ENCODE measurements at regions not wholly inside any gene's neighbourhood (a gene's known extent, or its start where the extent isn't known, plus 50 kb on each side); places are given as distances from the start of the nearest gene placed in this dataset.

DNA sequence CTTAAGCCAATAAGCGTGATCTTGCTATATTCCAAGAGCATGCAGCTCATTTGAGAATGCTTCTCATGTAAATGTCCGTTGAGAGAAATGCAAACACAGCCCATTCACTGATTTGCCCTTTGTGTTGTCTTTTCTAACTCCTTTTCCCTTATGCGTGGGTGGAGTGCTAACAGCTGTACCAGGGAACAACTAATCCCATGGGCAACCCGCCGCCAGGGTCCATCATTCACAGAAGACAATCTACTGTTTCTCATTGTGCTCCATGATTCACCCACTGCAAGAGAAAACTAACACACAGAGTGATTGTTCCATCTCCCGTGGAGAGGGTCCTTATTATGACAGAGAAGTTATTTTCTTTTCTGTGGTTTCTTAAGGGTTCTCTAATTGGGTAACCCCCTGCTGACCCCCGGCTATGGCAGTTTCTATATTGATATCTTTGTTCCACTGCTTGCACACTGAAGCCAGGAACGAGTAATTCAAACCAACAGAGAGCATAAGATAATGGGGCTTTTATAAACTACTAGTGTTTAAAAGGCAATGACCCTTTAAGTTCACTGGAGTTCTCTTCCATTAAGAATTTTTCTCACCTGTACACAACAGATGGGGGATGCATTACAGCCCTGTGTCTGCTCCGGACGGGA, 298.7 kb downstream of the BAMBI start:
- no peaks in the 10 kb centered on the region for H3K27me3 Mint-ChIP-seq
- no peak overlapping the region for H3K27ac Mint-ChIP-seq
- H3K36me3 Mint-ChIP-seq = no peaks in the 10 kb centered on the region
- no peaks in the 10 kb centered on the region for H3K4me1 Mint-ChIP-seq
- H3K9me3 Mint-ChIP-seq = no peaks in the 10 kb centered on the region
- ATAC-seq (ENCODE audit: low read depth) = no peak
- DNase-seq = no peak
- H3K4me3 Mint-ChIP-seq = no peak overlapping the region
- POLR2A ChIA-PET = no interaction called here

DNA sequence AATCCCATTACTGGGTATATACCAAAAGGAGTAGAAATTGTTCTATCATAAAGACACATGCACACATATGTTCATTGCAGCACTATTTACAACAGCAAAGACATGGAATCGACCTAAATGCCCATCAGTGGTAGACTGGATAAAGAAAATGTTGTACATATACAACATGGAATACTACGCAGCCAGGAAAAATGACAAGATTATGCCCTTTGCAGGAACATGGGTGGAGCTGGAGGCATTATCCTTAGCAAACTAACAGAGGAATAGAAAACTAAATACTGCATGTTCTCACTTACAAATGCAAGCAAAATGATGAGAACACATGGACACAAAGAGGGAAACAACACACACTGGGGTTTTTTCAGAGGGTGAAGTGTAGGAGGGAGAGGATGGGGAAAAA, 300.2 kb downstream of the BAMBI start:
- H3K4me3 Mint-ChIP-seq = no peak overlapping the region
- no peaks in the 10 kb centered on the region for H3K36me3 Mint-ChIP-seq
- no peak for DNase-seq
- no peak overlapping the region for H3K27ac Mint-ChIP-seq
- no peaks in the 10 kb centered on the region for H3K9me3 Mint-ChIP-seq
- H3K27me3 Mint-ChIP-seq = no peaks in the 10 kb centered on the region
- no peak for ATAC-seq (ENCODE audit: low read depth)
- H3K4me1 Mint-ChIP-seq = no peaks in the 10 kb centered on the region
- POLR2A ChIA-PET = no interaction called here

DNA sequence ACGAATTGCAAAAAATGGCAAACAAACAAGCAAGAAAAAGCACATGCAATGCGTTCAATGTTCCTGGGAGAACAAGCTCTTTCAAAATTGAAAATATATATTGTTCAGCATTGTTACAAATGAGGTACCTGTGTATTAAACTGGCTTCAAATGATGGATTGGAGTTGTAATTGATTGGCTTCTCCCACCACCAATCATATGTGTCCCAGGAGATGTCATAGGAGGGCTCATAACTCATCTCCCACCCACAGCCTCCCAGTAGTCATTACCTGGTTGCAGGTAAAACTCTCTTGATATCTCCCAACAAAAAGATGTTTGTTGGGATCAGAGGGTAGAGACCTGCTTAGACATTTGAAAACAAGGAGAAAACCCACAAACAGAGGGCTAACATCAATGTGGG, 302.9 kb downstream of the BAMBI start:
- no peak overlapping the region for H3K27ac Mint-ChIP-seq
- POLR2A ChIA-PET = no interaction called here
- ATAC-seq (ENCODE audit: low read depth) (no peak), DNase-seq (no peak)
- no peak overlapping the region for H3K4me3 Mint-ChIP-seq
- H3K4me1 Mint-ChIP-seq = peaks cover 5% of the 10 kb centered on the region
- H3K36me3 Mint-ChIP-seq = no peaks in the 10 kb centered on the region
- no peaks in the 10 kb centered on the region for H3K27me3 Mint-ChIP-seq
- peaks cover 2% of the 10 kb centered on the region for H3K9me3 Mint-ChIP-seq

DNA sequence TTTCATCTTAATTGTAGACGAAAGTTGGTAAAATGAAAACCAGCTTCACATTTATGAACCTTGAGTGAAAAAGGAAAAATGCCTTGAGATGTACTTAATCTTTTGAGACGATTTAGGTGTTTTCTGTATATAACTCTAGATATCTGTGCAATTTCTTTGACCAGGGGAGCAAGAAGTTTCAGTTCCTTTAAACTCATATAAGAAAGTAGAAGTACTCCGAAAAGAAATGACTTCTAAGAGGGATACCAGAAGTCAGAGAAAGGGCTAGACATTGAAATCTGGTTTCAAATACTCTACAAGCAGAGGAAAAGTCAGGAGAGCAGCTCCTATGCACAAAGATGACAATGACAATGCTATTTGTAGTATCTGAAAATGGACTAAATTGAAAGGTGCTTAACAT, 303.7 kb downstream of the BAMBI start:
- peaks cover 5% of the 10 kb centered on the region for H3K4me1 Mint-ChIP-seq
- peaks cover 2% of the 10 kb centered on the region for H3K9me3 Mint-ChIP-seq
- H3K36me3 Mint-ChIP-seq = no peaks in the 10 kb centered on the region
- no peak overlapping the region for H3K27ac Mint-ChIP-seq
- H3K4me3 Mint-ChIP-seq = no peak overlapping the region
- no peaks in the 10 kb centered on the region for H3K27me3 Mint-ChIP-seq
- POLR2A ChIA-PET = no interaction called here
- ATAC-seq (ENCODE audit: low read depth) (no peak), DNase-seq (no peak)

DNA sequence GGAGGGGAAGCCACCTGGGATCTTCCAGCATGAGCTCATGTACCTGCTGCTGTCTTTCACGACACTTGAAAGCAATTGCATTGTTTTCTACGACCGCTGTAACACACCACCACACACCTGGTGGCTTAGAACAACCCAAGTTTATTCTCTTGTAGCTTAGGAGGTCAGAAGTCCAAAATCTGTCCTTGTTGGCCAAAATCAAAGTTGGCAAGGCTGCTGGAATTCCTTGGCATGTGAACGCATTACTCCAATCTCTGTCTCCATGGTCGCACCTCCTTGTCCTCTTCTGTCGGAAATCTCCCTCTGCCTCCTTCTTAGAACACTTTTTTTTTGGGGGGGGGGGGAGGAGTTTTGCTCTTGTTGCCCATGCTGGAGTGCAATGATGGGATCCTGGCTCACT, 305.7 kb downstream of the BAMBI start:
- POLR2A ChIA-PET = no interaction called here
- no peak for ATAC-seq (ENCODE audit: low read depth)
- peaks cover 2% of the 10 kb centered on the region for H3K9me3 Mint-ChIP-seq
- H3K36me3 Mint-ChIP-seq = no peaks in the 10 kb centered on the region
- H3K27ac Mint-ChIP-seq = no peak overlapping the region
- DNase-seq = no peak
- H3K27me3 Mint-ChIP-seq = no peaks in the 10 kb centered on the region
- H3K4me1 Mint-ChIP-seq = peaks cover 5% of the 10 kb centered on the region
- no peak overlapping the region for H3K4me3 Mint-ChIP-seq

DNA sequence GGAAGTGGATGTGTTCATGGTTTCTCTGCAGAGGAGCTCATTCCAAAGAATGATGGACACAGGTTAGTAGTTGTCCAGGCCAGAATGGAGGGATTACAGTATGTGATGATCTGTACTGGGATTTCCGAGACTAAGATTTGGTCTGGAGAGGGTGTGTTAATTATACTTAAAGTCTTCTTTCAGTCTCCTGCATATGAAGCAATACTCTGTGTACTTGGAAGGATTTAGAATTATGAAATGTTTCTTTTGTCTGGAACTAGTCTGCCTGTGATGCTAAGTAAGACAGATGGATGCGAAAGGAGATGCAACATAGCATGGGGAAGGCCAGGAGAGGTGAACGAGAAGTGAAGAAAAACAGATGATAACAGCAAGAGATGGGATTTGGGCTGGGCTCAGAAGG, 305.1 kb upstream of the LYZL1 start:
- Mint-ChIP-seq H3K9me3 (peaks cover 2% of the 10 kb centered on the region), H3K27ac (no peak overlapping the region), H3K36me3 (no peaks in the 10 kb centered on the region), H3K27me3 (no peaks in the 10 kb centered on the region), H3K4me1 (peaks cover 5% of the 10 kb centered on the region), H3K4me3 (no peak overlapping the region)
- POLR2A ChIA-PET = no interaction called here
- ATAC-seq (ENCODE audit: low read depth) = no peak
- no peak for DNase-seq

DNA sequence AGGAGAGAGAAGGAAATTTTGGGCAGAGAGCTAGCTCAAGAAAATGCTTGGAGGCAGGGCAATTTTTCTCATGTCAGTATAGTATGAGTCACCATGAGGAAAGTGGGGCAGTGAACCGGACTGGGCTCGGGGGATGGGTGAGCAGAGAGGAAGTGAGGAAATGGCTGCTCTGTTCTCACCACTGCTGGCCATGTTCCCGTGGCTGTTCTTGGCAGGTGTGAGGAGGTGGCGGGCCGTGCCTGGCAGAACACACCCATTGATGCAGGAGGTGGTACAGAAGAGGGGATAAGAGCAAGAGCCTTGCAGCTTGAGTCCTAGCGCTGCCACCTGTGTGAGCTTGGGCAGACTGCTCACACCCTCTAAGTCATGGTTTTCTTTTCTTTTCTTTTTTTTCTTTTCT, 304.4 kb upstream of the LYZL1 start:
- Mint-ChIP-seq H3K27me3 (no peaks in the 10 kb centered on the region), H3K4me1 (peaks cover 5% of the 10 kb centered on the region), H3K9me3 (peaks cover 2% of the 10 kb centered on the region), H3K27ac (peak overlapping the region; percentile 59), H3K36me3 (no peaks in the 10 kb centered on the region), H3K4me3 (no peak overlapping the region)
- DNase-seq (no peak), ATAC-seq (ENCODE audit: low read depth) (no peak)
- POLR2A ChIA-PET = no interaction called here

DNA sequence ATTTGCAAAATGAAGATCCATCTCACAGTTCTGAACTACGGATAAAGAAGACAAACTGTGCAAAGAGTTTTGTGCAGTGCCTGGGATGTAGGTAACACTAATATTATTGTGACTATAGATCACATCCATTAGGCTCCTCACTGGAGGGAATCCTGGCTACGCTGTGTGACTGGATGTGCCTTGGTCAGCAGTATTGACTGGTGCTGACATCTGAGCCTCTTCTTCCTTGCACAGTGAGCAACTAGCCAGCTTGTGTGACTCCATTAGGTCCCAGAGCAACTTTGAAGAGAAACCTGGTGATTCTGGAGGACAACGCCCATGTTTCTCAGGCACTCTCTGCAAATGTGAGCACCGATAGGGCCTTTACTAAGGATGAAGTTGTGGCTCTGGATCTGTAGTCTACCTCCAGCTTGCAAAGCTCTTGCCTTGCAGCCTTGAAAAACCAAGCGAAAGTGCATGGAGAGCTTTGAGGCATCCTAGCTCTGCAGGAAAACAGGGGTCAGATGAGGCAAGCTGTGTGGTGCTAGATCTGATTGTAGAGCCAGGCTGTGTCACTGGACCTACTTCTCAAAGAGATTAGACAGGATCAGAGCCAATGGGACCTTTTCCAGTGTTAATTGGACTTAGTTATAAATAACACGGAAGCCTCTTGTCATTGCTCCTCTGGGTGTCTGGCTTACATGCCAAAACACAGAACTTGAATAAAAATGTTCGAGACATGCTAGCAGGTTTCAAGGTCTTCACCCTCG, 303.6 kb upstream of the LYZL1 start:
- DNase-seq (no peak), ATAC-seq (ENCODE audit: low read depth) (no peak)
- no peaks in the 10 kb centered on the region for H3K36me3 Mint-ChIP-seq
- H3K27ac Mint-ChIP-seq = no peak overlapping the region
- POLR2A ChIA-PET = no interaction called here
- peaks cover 5% of the 10 kb centered on the region for H3K4me1 Mint-ChIP-seq
- no peak overlapping the region for H3K4me3 Mint-ChIP-seq
- peaks cover 2% of the 10 kb centered on the region for H3K9me3 Mint-ChIP-seq
- H3K27me3 Mint-ChIP-seq = no peaks in the 10 kb centered on the region

DNA sequence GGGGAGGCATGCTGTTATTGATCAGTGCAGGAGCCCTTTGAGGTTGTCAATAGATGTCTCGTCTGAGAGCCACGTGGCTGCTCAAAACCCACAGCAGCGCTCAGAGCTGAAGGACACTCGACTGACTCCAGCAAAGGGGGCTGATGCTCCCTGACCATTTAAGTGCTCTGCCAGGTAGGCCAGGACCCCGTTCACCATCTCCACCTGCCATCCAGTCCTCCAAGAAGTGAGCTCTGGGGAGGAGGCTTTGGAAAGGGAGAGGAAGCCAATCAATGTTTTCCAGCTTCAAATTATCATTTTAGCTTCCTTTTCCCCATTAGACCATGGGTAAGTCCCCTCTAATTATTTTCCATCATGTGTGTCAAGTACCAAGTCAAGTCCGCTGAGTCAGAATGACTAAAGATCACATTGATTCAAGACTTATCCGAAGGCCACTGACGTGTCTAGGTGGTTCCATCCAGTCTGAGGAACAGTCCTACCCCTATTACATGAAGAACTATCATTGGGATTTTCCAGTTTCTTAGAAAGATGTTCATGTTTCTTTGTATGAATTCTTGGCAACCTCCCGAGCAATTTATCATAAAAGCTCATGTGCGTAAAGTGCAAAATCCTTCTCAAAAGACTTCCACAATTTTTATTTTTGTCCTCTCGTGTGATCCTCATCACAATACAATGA, 302.6 kb upstream of the LYZL1 start:
- POLR2A ChIA-PET = no interaction called here
- H3K9me3 Mint-ChIP-seq = peaks cover 2% of the 10 kb centered on the region
- no peaks in the 10 kb centered on the region for H3K27me3 Mint-ChIP-seq
- no peak overlapping the region for H3K27ac Mint-ChIP-seq
- ATAC-seq (ENCODE audit: low read depth) (no peak), DNase-seq (no peak)
- peaks cover 5% of the 10 kb centered on the region for H3K4me1 Mint-ChIP-seq
- H3K4me3 Mint-ChIP-seq = no peak overlapping the region
- no peaks in the 10 kb centered on the region for H3K36me3 Mint-ChIP-seq

DNA sequence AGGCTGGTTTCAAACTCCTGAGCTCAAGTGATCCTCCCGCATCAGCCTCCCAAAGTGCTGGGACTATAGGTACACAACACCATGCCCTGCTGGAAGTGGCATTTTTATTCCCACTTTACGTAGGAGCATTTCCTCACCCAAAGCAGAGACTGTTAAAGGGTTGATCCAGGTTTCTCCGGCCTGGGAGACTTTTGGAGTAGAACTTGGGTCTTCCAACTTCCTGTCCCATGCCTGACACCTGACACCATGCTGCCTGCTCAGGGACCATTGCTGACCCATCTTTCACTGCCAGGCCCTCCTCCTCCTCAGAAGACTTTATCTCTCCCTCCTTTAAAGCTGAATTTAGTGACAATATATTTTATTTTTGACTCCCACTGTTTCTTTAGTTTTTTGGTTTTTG, 302.0 kb upstream of the LYZL1 start:
- no peak overlapping the region for H3K4me3 Mint-ChIP-seq
- H3K9me3 Mint-ChIP-seq = peaks cover 2% of the 10 kb centered on the region
- H3K27me3 Mint-ChIP-seq = no peaks in the 10 kb centered on the region
- DNase-seq = no peak
- peaks cover 5% of the 10 kb centered on the region for H3K4me1 Mint-ChIP-seq
- no peak for ATAC-seq (ENCODE audit: low read depth)
- no peaks in the 10 kb centered on the region for H3K36me3 Mint-ChIP-seq
- POLR2A ChIA-PET = no interaction called here
- H3K27ac Mint-ChIP-seq = no peak overlapping the region

DNA sequence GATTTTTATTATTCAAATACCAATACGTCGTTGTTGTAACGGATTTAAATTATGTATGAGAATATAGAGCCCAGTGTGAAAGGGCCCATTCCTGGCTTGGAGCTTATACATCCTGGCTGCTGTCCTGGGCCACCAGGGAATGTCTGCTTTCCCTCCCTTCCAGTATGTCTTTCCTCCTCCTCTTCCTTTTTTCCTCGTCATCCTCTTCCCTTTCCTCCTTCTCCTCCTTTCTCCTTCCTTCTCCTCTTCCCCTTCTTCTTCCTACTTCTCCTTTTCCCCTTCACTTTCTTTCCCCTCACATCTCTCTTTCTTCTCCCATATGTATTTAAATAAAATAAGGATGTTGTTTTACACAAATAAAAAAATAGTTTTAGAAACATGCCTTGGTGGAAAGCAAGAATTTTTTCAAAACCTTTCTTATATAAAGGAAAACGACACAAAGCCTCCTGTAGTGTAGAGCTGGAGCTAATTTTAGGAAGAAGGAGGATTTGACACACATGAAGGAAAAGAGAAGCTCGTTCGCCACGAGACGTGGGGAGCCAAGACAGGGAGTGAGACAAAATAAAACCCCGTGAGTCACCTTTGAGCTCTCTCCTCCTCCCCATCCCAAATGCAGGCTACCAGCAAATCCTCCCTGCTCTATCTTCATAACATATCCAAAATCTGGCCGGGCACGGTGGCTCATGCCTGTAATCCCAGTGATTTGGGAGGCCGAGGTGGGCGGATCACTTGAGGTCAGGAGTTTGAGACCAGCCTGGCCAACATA, 301.1 kb upstream of the LYZL1 start:
- Mint-ChIP-seq H3K36me3 (no peaks in the 10 kb centered on the region), H3K4me1 (peaks cover 5% of the 10 kb centered on the region), H3K27ac (no peak overlapping the region), H3K27me3 (no peaks in the 10 kb centered on the region), H3K9me3 (peaks cover 2% of the 10 kb centered on the region), H3K4me3 (no peak overlapping the region)
- ATAC-seq (ENCODE audit: low read depth) (no peak), DNase-seq (no peak)
- POLR2A ChIA-PET = no interaction called here

DNA sequence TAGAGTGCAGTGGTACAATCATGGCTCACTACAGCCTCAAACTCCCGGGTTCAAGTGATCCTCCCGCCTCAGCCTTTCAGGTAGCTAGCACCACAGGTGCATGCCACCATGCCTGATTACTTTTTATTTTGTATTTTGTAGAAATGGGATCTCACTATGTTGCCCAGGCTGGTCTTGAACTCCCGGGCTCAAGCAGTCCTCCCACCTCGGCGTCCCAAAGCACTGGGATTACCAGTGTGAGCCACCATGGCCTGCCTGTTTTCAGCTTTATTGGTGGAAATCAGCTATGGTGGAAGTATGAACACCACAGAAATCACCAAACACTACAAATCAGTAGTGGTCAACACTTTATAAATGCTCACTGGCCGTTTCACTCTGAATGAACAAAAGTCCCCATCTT, 299.9 kb upstream of the LYZL1 start:
- H3K4me3 Mint-ChIP-seq = no peak overlapping the region
- no peaks in the 10 kb centered on the region for H3K9me3 Mint-ChIP-seq
- H3K27me3 Mint-ChIP-seq = no peaks in the 10 kb centered on the region
- DNase-seq (no peak), ATAC-seq (ENCODE audit: low read depth) (no peak)
- POLR2A ChIA-PET = no interaction called here
- H3K27ac Mint-ChIP-seq = no peak overlapping the region
- H3K36me3 Mint-ChIP-seq = no peaks in the 10 kb centered on the region
- peaks cover 4% of the 10 kb centered on the region for H3K4me1 Mint-ChIP-seq

DNA sequence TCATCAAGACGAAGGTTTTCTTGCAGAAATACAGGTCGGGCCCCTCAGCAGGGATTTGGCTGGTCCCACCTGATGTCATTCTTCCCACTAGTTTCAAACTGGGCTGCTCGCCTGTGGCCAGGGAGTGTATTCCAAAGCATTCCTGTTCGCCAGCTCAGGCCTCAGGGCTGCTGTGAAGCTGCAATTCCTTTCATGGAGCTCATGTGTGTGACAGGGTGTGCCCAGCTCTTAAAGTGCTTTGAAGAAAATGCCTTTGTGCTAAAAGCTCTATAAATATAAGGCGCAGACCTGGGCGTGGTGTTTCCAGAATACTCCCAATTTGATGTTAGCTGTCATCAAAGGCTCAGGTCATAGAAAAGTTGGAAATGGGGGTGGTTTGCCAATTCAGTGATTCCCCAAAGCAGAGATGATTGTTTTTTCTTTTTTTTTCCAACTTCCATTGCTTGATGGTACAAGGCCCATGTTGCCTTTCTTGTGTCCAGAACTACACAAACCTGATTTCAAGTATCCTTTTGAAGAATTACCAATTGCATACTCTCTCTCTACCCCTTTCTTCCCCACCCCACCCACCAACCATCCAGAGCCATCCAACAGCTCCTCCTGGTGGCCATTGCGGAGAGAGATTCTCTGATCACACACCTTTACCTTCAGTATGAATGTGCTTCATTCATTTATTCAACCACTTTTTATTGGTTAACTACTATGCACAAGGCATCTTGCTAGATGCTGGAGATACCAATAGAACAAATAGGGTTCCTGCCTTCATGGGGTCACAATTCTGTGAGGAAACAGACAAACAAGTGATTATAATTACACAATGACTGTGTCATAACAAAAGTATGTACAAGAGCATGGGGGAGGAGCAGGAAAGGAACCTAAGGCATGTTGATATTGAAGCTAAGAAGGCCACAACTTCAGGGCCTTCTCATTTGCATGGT, 297.3 kb upstream of the LYZL1 start:
- no peak for ATAC-seq (ENCODE audit: low read depth)
- POLR2A ChIA-PET = no interaction called here
- H3K9me3 Mint-ChIP-seq = no peaks in the 10 kb centered on the region

More for the DNA sequence above, 297.3 kb upstream of the LYZL1 start:
- Mint-ChIP-seq H3K27ac (no peak overlapping the region), H3K4me1 (no peaks in the 10 kb centered on the region), H3K27me3 (no peaks in the 10 kb centered on the region), H3K4me3 (no peak overlapping the region), H3K36me3 (no peaks in the 10 kb centered on the region)
- peak; percentile 34 for DNase-seq
